ENCODE measurements at regions not wholly inside any gene's neighbourhood (a gene's known extent, or its start where the extent isn't known, plus 50 kb on each side); places are given as distances from the start of the nearest gene placed in this dataset.

DNA sequence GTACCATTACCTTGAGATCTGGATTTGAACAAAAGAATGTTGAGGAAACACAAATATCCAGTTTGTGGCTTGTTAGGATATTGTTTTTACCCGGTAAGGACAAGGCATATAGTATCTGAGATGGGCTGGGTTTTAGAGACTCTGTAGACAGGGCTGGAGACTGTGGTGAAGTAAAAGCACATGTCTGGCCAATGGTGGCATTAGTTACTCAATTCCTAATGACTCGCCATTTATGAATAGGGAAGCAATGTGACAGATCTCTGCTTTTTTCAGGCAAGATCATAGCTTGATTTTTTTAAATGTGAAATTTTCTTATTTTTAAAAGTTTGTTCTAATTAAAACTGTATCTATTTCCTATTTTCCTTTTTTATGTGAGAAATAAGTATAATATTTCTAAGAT lies 371.1 kb upstream of the SPRY2 start (continued):
- TF ChIP-seq EP300 (conservative IDR thresholded peaks at IDR 0.05; ENCODE audit: poor library complexity, severe bottlenecking) (no peak), TAF1 (IDR thresholded peaks at IDR 0.05; ENCODE audit: low read depth) (no peak), MXI1 (conservative IDR thresholded peaks at IDR 0.05; ENCODE audit: poor library complexity, severe bottlenecking) (no peak)

DNA sequence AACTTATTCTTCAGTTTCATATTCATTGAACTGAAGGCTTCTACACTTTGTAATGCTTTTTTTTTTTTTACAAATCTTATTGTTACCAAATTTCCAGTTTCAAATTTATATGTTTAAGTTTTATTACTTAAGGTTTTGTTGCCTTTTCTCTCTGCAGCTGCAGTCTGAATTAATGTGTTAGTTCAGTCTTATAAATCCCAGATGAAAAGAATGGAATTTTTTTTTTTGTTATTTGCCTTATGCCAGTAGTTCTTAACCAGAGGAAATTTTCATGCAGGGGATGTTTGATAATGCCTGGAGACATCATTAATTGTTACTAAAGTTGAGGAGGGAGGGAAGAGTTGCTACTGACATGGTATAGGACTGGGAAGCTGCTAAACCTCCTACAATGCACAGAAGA lies 367.9 kb upstream of the SPRY2 start:
- no peak overlapping the region for H3K9ac ChIP-seq (ENCODE audit: low read length)
- H3K9me2 ChIP-seq (ENCODE audit: insufficient read depth, low read length) = no peaks in the 10 kb centered on the region
- TF ChIP-seq SMC3 (conservative IDR thresholded peaks at IDR 0.05; ENCODE audit: poor library complexity) (no peak), EZH2 (IDR thresholded peaks at IDR 0.05; ENCODE audit: borderline replicate concordance, insufficient read depth, low read length, poor library complexity, severe bottlenecking) (no peak), RAD21 (conservative IDR thresholded peaks at IDR 0.05) (no peak), TAF1 (IDR thresholded peaks at IDR 0.05; ENCODE audit: low read depth) (no peak), POLR2AphosphoS5 (IDR thresholded peaks at IDR 0.05) (no peak), MXI1 (conservative IDR thresholded peaks at IDR 0.05; ENCODE audit: poor library complexity, severe bottlenecking) (no peak), EP300 (conservative IDR thresholded peaks at IDR 0.05; ENCODE audit: poor library complexity, severe bottlenecking) (no peak)
- TF ChIP-seq, protein P1, sequence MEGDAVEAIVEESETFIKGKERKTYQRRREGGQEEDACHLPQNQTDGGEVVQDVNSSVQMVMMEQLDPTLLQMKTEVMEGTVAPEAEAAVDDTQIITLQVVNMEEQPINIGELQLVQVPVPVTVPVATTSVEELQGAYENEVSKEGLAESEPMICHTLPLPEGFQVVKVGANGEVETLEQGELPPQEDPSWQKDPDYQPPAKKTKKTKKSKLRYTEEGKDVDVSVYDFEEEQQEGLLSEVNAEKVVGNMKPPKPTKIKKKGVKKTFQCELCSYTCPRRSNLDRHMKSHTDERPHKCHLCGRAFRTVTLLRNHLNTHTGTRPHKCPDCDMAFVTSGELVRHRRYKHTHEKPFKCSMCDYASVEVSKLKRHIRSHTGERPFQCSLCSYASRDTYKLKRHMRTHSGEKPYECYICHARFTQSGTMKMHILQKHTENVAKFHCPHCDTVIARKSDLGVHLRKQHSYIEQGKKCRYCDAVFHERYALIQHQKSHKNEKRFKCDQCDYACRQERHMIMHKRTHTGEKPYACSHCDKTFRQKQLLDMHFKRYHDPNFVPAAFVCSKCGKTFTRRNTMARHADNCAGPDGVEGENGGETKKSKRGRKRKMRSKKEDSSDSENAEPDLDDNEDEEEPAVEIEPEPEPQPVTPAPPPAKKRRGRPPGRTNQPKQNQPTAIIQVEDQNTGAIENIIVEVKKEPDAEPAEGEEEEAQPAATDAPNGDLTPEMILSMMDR (IDR thresholded peaks at IDR 0.05; ENCODE audit: poor library complexity, severe bottlenecking) = no peak
- TF ChIP-seq, protein P2, sequence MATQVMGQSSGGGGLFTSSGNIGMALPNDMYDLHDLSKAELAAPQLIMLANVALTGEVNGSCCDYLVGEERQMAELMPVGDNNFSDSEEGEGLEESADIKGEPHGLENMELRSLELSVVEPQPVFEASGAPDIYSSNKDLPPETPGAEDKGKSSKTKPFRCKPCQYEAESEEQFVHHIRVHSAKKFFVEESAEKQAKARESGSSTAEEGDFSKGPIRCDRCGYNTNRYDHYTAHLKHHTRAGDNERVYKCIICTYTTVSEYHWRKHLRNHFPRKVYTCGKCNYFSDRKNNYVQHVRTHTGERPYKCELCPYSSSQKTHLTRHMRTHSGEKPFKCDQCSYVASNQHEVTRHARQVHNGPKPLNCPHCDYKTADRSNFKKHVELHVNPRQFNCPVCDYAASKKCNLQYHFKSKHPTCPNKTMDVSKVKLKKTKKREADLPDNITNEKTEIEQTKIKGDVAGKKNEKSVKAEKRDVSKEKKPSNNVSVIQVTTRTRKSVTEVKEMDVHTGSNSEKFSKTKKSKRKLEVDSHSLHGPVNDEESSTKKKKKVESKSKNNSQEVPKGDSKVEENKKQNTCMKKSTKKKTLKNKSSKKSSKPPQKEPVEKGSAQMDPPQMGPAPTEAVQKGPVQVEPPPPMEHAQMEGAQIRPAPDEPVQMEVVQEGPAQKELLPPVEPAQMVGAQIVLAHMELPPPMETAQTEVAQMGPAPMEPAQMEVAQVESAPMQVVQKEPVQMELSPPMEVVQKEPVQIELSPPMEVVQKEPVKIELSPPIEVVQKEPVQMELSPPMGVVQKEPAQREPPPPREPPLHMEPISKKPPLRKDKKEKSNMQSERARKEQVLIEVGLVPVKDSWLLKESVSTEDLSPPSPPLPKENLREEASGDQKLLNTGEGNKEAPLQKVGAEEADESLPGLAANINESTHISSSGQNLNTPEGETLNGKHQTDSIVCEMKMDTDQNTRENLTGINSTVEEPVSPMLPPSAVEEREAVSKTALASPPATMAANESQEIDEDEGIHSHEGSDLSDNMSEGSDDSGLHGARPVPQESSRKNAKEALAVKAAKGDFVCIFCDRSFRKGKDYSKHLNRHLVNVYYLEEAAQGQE (IDR thresholded peaks at IDR 0.05; ENCODE audit: borderline replicate concordance) = no peak
- no peaks in the 10 kb centered on the region for H3K36me3 ChIP-seq (ENCODE audit: insufficient read depth, low read length)
- no peaks in the 10 kb centered on the region for H3F3A ChIP-seq (ENCODE audit: insufficient read depth, low read length, poor library complexity, severe bottlenecking)
- no peak overlapping the region for H3K27ac ChIP-seq (ENCODE audit: low read length)
- H2AFZ ChIP-seq (ENCODE audit: low read depth, low read length) = no peak overlapping the region
- no peak overlapping the region for H3K4me3 ChIP-seq (ENCODE audit: low read length)
- no peaks in the 10 kb centered on the region for H4K20me1 ChIP-seq (ENCODE audit: insufficient read depth)
- H3K9me3 ChIP-seq (ENCODE audit: low read length) = no peaks in the 10 kb centered on the region
- H3K27me3 ChIP-seq (ENCODE audit: insufficient read depth, low read depth, low read length) = no peaks in the 10 kb centered on the region
- no peaks in the 10 kb centered on the region for H3K79me2 ChIP-seq (replicated peaks; ENCODE audit: insufficient read depth, low read length)
- H3K4me2 ChIP-seq (ENCODE audit: low read length) = no peak overlapping the region

GRCh38 chr13:80707000-80707983 lies 366.4 kb upstream of the SPRY2 start:
- no peak overlapping the region for H2AFZ ChIP-seq (ENCODE audit: low read depth, low read length)
- no peaks in the 10 kb centered on the region for H3K36me3 ChIP-seq (ENCODE audit: insufficient read depth, low read length)
- H3F3A ChIP-seq (ENCODE audit: insufficient read depth, low read length, poor library complexity, severe bottlenecking) = no peaks in the 10 kb centered on the region
- H3K27me3 ChIP-seq (ENCODE audit: insufficient read depth, low read depth, low read length) = no peaks in the 10 kb centered on the region
- no peak overlapping the region for H3K9ac ChIP-seq (ENCODE audit: low read length)
- H3K79me2 ChIP-seq (replicated peaks; ENCODE audit: insufficient read depth, low read length) = no peaks in the 10 kb centered on the region
- H3K4me3 ChIP-seq (ENCODE audit: low read length) = no peak overlapping the region
- no peaks in the 10 kb centered on the region for H4K20me1 ChIP-seq (ENCODE audit: insufficient read depth)
- no peak overlapping the region for H3K27ac ChIP-seq (ENCODE audit: low read length)
- H3K4me2 ChIP-seq (ENCODE audit: low read length) = no peak overlapping the region
- H3K9me3 ChIP-seq (ENCODE audit: low read length) = no peaks in the 10 kb centered on the region
- TF ChIP-seq, protein P2 (IDR thresholded peaks at IDR 0.05; ENCODE audit: borderline replicate concordance) = no peak
- TF ChIP-seq, protein P1 (IDR thresholded peaks at IDR 0.05; ENCODE audit: poor library complexity, severe bottlenecking) = no peak
- TF ChIP-seq RAD21 (conservative IDR thresholded peaks at IDR 0.05) (no peak), MXI1 (conservative IDR thresholded peaks at IDR 0.05; ENCODE audit: poor library complexity, severe bottlenecking) (no peak), SMC3 (conservative IDR thresholded peaks at IDR 0.05; ENCODE audit: poor library complexity) (no peak), EZH2 (IDR thresholded peaks at IDR 0.05; ENCODE audit: borderline replicate concordance, insufficient read depth, low read length, poor library complexity, severe bottlenecking) (no peak), EP300 (conservative IDR thresholded peaks at IDR 0.05; ENCODE audit: poor library complexity, severe bottlenecking) (no peak), TAF1 (IDR thresholded peaks at IDR 0.05; ENCODE audit: low read depth) (no peak), POLR2AphosphoS5 (IDR thresholded peaks at IDR 0.05) (no peak)
- no peaks in the 10 kb centered on the region for H3K9me2 ChIP-seq (ENCODE audit: insufficient read depth, low read length)
